OCI-LY1 (cell line): ENCODE measurements at regions not wholly inside any gene's neighbourhood (a gene's known extent, or its start where the extent isn't known, plus 50 kb on each side); places are given as distances from the start of the nearest gene placed in this dataset.

Source experiments
- CTCF ChIP-seq: fragments of 200-600 bp; sonication (generic), shearing (Covaris generic); IDR thresholded peaks from 2 replicates; pipeline ENCODE4 v1.5.1; 2017; ENCODE audit warnings: mild to moderate bottlenecking, antibody characterized with exemption, low read length, moderate library complexity, mixed read lengths
- EZH2 ChIP-seq: fragments of 200-600 bp; sonication (generic), shearing (Covaris generic); IDR thresholded peaks from 2 replicates; pipeline ENCODE4 v1.8.0; 2017; ENCODE audit warnings: borderline replicate concordance, mixed run types, mild to moderate bottlenecking, antibody characterized with exemption, low read length, moderate library complexity, mixed read lengths

- TF ChIP-seq CTCF, result no peak
- TF ChIP-seq EZH2, result no peak
Measured at GRCh38 chr9:2913026-2913425, 69.1 kb upstream of the PUM3 start.
